WTC11 (cell line): ENCODE measurements at regions not wholly inside any gene's neighbourhood (a gene's known extent, or its start where the extent isn't known, plus 50 kb on each side); places are given as distances from the start of the nearest gene placed in this dataset.
A peak's percentile ranks its signal among the peaks of the same experiment; 100 is the strongest.

Experiments used
- ATAC-seq: fragments of 200-7000 bp; cut with Tn5 transposase; 2 replicates; pipeline ENCODE4 v1.10.0; 2021; ENCODE audit warnings: mild to moderate bottlenecking, moderate library complexity
- CTCF ChIA-PET: fragments of 300-600 bp; sonication (Branson Sonifier 250); formaldehyde crosslinking; loops from one replicate; lab custom pipeline; 2021; ENCODE audit warnings: antibody characterized with exemption; lab: Charles Lee
- POLR2A ChIA-PET: fragments of 350-600 bp; sonication (Branson Sonifier 250); formaldehyde crosslinking; loops from one replicate; lab custom pipeline; 2021; ENCODE audit warnings: antibody characterized with exemption; lab: Charles Lee
- DNase-seq: peaks from one replicate; pipeline ENCODE4 v3.0.0; 2021; ENCODE audit warnings: low spot score
- H3K27ac Mint-ChIP-seq: 2 replicates; pipeline ENCODE4 v1.8.0; 2021; ENCODE audit warnings: mixed read lengths
- H3K27me3 Mint-ChIP-seq: 2 replicates; pipeline ENCODE4 v1.8.0; 2021; ENCODE audit warnings: low read depth, mild to moderate bottlenecking, moderate library complexity, mixed read lengths
- H3K36me3 Mint-ChIP-seq: 2 replicates; pipeline ENCODE4 v1.8.0; 2021; ENCODE audit warnings: mixed read lengths
- H3K4me1 Mint-ChIP-seq: 2 replicates; pipeline ENCODE4 v1.8.0; 2022; ENCODE audit warnings: mixed read lengths
- H3K4me3 Mint-ChIP-seq: 2 replicates; pipeline ENCODE4 v1.8.0; 2021; ENCODE audit warnings: mild to moderate bottlenecking, moderate library complexity, mixed read lengths
- H3K9me3 Mint-ChIP-seq: 2 replicates; pipeline ENCODE4 v1.8.0; 2021; ENCODE audit warnings: mixed read lengths
- CREB1 ChIP-seq: sonication (generic); formaldehyde crosslinking; IDR thresholded peaks from 2 replicates; pipeline ENCODE4 v1.8.0; 2023; ENCODE audit warnings: mild to moderate bottlenecking, missing genetic modification reagents
- CREM ChIP-seq: sonication (generic); formaldehyde crosslinking; IDR thresholded peaks from 2 replicates; pipeline ENCODE4 v1.8.1; 2022; ENCODE audit warnings: mild to moderate bottlenecking, missing genetic modification reagents, moderate library complexity
- GABPB1 ChIP-seq: sonication (generic); formaldehyde crosslinking; IDR thresholded peaks from 2 replicates; pipeline ENCODE4 v1.8.1; 2023; ENCODE audit warnings: mild to moderate bottlenecking, missing genetic modification reagents
- JAZF1 ChIP-seq: fragments of 250-450 bp; sonication (Bioruptor Pico); IDR thresholded peaks from 2 replicates; pipeline ENCODE4 v1.9.0; 2021; ENCODE audit warnings: moderate library complexity, mild to moderate bottlenecking, inconsistent platforms
- TEAD4 ChIP-seq: sonication (generic); formaldehyde crosslinking; IDR thresholded peaks from 2 replicates; pipeline ENCODE4 v1.8.0; 2022; ENCODE audit warnings: mild to moderate bottlenecking, missing genetic modification reagents
- TP53 ChIP-seq: sonication (generic); formaldehyde crosslinking; IDR thresholded peaks from 2 replicates; pipeline ENCODE4 v1.8.1; 2023; ENCODE audit warnings: mild to moderate bottlenecking, missing genetic modification reagents
- ZNF138 ChIP-seq: sonication (generic); formaldehyde crosslinking; conservative IDR thresholded peaks from 2 replicates; pipeline ENCODE4 v1.8.1; 2022; ENCODE audit warnings: mild to moderate bottlenecking, moderate library complexity, missing genetic modification reagents
- ZNF416 ChIP-seq: fragments of 250-450 bp; sonication (Bioruptor Pico); IDR thresholded peaks from 2 replicates; pipeline ENCODE4 v1.9.0; 2021; ENCODE audit warnings: mild to moderate bottlenecking, inconsistent platforms
- ZNF671 ChIP-seq: fragments of 250-450 bp; sonication (Bioruptor Pico); IDR thresholded peaks from 2 replicates; pipeline ENCODE4 v1.8.0; 2021; ENCODE audit warnings: mild to moderate bottlenecking
- TF ChIP-seq, protein P1 (sequence below): sonication (generic); formaldehyde crosslinking; IDR thresholded peaks from 2 replicates; pipeline ENCODE4 v1.8.0; 2022; ENCODE audit warnings: mild to moderate bottlenecking, missing genetic modification reagents
- TF ChIP-seq, protein P2 (sequence below): fragments of 200-600 bp; IDR thresholded peaks from 2 replicates; pipeline ENCODE4 v1.8.0; 2022; ENCODE audit warnings: antibody characterized with exemption
- TF ChIP-seq, protein P3 (sequence below): sonication (generic); formaldehyde crosslinking; IDR thresholded peaks from 2 replicates; pipeline ENCODE4 v1.8.0; 2023; ENCODE audit warnings: mild to moderate bottlenecking, missing genetic modification reagents
- TF ChIP-seq, protein P4 (sequence below): sonication (generic); formaldehyde crosslinking; IDR thresholded peaks from 2 replicates; pipeline ENCODE4 v1.8.1; 2023; ENCODE audit warnings: mild to moderate bottlenecking, missing genetic modification reagents, borderline replicate concordance
- TF ChIP-seq, protein P5 (sequence below): sonication (generic); formaldehyde crosslinking; IDR thresholded peaks from 2 replicates; pipeline ENCODE4 v1.8.0; 2022; ENCODE audit warnings: mild to moderate bottlenecking, missing genetic modification reagents
- TF ChIP-seq, protein P6 (sequence below): sonication (generic); formaldehyde crosslinking; IDR thresholded peaks from 2 replicates; pipeline ENCODE4 v1.8.1; 2022; ENCODE audit warnings: missing genetic modification reagents, borderline replicate concordance

DNA sequence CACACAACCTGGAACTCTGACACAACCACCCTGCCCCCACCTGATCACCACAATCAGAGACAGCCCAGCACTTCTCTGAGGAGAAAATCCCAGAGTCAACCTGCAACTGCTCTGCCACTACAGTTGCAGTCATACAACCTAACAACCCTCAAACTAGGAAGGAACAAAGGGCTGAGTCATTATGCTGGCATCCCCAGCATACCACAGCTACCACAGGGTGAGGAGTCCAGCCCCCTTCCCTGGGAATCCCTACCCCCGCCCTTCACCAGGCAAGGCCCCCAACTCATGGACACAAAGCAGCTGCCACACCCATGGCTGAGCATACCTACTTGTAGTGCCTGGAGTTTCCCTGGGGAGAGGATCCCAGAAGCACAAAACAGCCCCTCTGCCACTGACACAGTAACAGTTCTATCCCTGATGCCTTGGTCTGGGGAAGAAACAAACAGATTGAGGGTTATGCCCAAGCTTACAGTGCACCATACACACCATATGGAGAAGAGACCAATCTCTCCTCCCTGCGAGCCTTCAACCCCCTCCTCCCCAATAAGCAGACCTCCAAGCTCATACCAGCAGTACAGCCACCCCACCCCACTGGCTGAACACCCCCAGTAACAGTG, 68.5 kb upstream of the C11orf58 start:
- CTCF ChIA-PET = no interaction called here
- peak; percentile 41 for DNase-seq
- Mint-ChIP-seq H3K27me3 (peaks cover 3% of the 10 kb centered on the region), H3K4me3 (no peak overlapping the region), H3K9me3 (peaks cover 36% of the 10 kb centered on the region)
- TF ChIP-seq, protein P1, sequence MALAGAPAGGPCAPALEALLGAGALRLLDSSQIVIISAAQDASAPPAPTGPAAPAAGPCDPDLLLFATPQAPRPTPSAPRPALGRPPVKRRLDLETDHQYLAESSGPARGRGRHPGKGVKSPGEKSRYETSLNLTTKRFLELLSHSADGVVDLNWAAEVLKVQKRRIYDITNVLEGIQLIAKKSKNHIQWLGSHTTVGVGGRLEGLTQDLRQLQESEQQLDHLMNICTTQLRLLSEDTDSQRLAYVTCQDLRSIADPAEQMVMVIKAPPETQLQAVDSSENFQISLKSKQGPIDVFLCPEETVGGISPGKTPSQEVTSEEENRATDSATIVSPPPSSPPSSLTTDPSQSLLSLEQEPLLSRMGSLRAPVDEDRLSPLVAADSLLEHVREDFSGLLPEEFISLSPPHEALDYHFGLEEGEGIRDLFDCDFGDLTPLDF (CRISPR knock-in tag) = no peak
- TF ChIP-seq, protein P2, sequence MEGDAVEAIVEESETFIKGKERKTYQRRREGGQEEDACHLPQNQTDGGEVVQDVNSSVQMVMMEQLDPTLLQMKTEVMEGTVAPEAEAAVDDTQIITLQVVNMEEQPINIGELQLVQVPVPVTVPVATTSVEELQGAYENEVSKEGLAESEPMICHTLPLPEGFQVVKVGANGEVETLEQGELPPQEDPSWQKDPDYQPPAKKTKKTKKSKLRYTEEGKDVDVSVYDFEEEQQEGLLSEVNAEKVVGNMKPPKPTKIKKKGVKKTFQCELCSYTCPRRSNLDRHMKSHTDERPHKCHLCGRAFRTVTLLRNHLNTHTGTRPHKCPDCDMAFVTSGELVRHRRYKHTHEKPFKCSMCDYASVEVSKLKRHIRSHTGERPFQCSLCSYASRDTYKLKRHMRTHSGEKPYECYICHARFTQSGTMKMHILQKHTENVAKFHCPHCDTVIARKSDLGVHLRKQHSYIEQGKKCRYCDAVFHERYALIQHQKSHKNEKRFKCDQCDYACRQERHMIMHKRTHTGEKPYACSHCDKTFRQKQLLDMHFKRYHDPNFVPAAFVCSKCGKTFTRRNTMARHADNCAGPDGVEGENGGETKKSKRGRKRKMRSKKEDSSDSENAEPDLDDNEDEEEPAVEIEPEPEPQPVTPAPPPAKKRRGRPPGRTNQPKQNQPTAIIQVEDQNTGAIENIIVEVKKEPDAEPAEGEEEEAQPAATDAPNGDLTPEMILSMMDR = no peak
- TF ChIP-seq, protein P3, sequence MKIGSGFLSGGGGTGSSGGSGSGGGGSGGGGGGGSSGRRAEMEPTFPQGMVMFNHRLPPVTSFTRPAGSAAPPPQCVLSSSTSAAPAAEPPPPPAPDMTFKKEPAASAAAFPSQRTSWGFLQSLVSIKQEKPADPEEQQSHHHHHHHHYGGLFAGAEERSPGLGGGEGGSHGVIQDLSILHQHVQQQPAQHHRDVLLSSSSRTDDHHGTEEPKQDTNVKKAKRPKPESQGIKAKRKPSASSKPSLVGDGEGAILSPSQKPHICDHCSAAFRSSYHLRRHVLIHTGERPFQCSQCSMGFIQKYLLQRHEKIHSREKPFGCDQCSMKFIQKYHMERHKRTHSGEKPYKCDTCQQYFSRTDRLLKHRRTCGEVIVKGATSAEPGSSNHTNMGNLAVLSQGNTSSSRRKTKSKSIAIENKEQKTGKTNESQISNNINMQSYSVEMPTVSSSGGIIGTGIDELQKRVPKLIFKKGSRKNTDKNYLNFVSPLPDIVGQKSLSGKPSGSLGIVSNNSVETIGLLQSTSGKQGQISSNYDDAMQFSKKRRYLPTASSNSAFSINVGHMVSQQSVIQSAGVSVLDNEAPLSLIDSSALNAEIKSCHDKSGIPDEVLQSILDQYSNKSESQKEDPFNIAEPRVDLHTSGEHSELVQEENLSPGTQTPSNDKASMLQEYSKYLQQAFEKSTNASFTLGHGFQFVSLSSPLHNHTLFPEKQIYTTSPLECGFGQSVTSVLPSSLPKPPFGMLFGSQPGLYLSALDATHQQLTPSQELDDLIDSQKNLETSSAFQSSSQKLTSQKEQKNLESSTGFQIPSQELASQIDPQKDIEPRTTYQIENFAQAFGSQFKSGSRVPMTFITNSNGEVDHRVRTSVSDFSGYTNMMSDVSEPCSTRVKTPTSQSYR (CRISPR knock-in tag) = no peak
- TF ChIP-seq, protein P4, sequence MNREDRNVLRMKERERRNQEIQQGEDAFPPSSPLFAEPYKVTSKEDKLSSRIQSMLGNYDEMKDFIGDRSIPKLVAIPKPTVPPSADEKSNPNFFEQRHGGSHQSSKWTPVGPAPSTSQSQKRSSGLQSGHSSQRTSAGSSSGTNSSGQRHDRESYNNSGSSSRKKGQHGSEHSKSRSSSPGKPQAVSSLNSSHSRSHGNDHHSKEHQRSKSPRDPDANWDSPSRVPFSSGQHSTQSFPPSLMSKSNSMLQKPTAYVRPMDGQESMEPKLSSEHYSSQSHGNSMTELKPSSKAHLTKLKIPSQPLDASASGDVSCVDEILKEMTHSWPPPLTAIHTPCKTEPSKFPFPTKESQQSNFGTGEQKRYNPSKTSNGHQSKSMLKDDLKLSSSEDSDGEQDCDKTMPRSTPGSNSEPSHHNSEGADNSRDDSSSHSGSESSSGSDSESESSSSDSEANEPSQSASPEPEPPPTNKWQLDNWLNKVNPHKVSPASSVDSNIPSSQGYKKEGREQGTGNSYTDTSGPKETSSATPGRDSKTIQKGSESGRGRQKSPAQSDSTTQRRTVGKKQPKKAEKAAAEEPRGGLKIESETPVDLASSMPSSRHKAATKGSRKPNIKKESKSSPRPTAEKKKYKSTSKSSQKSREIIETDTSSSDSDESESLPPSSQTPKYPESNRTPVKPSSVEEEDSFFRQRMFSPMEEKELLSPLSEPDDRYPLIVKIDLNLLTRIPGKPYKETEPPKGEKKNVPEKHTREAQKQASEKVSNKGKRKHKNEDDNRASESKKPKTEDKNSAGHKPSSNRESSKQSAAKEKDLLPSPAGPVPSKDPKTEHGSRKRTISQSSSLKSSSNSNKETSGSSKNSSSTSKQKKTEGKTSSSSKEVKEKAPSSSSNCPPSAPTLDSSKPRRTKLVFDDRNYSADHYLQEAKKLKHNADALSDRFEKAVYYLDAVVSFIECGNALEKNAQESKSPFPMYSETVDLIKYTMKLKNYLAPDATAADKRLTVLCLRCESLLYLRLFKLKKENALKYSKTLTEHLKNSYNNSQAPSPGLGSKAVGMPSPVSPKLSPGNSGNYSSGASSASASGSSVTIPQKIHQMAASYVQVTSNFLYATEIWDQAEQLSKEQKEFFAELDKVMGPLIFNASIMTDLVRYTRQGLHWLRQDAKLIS (CRISPR knock-in tag) = no peak
- no peak for TF ChIP-seq ZNF416
- TF ChIP-seq CREM (CRISPR knock-in tag) = no peak
- TF ChIP-seq, protein P5, sequence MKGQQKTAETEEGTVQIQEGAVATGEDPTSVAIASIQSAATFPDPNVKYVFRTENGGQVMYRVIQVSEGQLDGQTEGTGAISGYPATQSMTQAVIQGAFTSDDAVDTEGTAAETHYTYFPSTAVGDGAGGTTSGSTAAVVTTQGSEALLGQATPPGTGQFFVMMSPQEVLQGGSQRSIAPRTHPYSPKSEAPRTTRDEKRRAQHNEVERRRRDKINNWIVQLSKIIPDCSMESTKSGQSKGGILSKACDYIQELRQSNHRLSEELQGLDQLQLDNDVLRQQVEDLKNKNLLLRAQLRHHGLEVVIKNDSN (CRISPR knock-in tag) = no peak
- no peak for TF ChIP-seq ZNF671
- TF ChIP-seq TP53 (CRISPR knock-in tag) = no peak
- TF ChIP-seq CREB1 (CRISPR knock-in tag) = no peak
- TF ChIP-seq, protein P6, sequence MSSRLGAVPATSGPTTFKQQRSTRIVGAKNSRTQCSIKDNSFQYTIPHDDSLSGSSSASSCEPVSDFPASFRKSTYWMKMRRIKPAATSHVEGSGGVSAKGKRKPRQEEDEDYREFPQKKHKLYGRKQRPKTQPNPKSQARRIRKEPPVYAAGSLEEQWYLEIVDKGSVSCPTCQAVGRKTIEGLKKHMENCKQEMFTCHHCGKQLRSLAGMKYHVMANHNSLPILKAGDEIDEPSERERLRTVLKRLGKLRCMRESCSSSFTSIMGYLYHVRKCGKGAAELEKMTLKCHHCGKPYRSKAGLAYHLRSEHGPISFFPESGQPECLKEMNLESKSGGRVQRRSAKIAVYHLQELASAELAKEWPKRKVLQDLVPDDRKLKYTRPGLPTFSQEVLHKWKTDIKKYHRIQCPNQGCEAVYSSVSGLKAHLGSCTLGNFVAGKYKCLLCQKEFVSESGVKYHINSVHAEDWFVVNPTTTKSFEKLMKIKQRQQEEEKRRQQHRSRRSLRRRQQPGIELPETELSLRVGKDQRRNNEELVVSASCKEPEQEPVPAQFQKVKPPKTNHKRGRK (CRISPR knock-in tag) = no peak
- no peak for TF ChIP-seq TEAD4
- no peak for TF ChIP-seq JAZF1 (CRISPR knock-in tag)
- TF ChIP-seq ZNF138 (CRISPR knock-in tag) = no peak
- TF ChIP-seq GABPB1 (CRISPR knock-in tag) = no peak
- TF ChIP-seq, all 79 proteins: peak for 0
- peaks cover 5% of the 10 kb centered on the region for H3K4me1 Mint-ChIP-seq
- ATAC-seq = peak; percentile 98
- POLR2A ChIA-PET = no interaction called here
- peak overlapping the region; percentile 67; the same call in 1 of the 2 replicates for H3K27ac Mint-ChIP-seq
- H3K36me3 Mint-ChIP-seq = peaks cover 23% of the 10 kb centered on the region
